ENCODE measurements at regions not wholly inside any gene's neighbourhood (a gene's known extent, or its start where the extent isn't known, plus 50 kb on each side); places are given as distances from the start of the nearest gene placed in this dataset.

DNA sequence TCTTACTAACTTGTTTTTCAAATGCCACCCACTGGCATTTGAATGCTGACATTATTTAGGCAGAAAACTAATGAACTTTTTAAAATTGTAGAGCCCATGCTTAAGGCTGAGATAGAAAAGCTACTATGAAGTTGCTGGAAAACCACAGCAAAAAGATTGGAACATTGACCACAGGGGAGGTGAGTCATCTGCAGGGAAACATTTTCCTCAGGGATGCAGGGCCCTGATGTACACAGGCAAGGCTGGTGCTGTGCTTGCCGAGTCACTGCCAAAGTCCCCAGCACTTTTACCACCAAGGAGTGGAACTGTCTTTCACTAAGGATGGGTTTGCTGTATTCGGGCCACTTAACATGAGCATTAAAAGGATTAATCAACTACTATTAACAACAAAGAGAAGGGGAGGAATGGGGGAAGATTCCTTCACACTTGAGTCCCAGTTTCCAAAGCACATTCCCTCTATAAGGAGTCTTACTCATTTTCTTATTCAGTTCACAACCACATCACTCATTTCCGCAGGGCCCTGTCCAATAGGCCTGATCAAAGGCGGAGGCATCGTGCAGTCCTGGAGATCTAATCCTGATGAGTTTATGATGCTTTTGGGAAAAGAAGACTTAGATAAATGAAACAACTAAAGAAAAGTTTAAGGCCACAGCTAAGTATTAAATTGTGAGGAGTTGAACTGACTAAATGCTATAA is 202.9 kb upstream of the NPY2R start:
- TF ChIP-seq, protein P1, sequence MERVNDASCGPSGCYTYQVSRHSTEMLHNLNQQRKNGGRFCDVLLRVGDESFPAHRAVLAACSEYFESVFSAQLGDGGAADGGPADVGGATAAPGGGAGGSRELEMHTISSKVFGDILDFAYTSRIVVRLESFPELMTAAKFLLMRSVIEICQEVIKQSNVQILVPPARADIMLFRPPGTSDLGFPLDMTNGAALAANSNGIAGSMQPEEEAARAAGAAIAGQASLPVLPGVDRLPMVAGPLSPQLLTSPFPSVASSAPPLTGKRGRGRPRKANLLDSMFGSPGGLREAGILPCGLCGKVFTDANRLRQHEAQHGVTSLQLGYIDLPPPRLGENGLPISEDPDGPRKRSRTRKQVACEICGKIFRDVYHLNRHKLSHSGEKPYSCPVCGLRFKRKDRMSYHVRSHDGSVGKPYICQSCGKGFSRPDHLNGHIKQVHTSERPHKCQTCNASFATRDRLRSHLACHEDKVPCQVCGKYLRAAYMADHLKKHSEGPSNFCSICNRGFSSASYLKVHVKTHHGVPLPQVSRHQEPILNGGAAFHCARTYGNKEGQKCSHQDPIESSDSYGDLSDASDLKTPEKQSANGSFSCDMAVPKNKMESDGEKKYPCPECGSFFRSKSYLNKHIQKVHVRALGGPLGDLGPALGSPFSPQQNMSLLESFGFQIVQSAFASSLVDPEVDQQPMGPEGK (CRISPR knock-in tag; IDR thresholded peaks at IDR 0.05; ENCODE audit: borderline replicate concordance): no peak
- TF ChIP-seq CSDC2 (CRISPR knock-in tag; IDR thresholded peaks at IDR 0.05): no peak
- no peak for TF ChIP-seq ZFP3 (CRISPR knock-in tag; IDR thresholded peaks at IDR 0.05)
- no peak for TF ChIP-seq PPARA (CRISPR knock-in tag; IDR thresholded peaks at IDR 0.05; ENCODE audit: borderline replicate concordance)
- no peak for TF ChIP-seq TCF4 (CRISPR knock-in tag; IDR thresholded peaks at IDR 0.05; ENCODE audit: borderline replicate concordance)
- TF ChIP-seq, protein P2, sequence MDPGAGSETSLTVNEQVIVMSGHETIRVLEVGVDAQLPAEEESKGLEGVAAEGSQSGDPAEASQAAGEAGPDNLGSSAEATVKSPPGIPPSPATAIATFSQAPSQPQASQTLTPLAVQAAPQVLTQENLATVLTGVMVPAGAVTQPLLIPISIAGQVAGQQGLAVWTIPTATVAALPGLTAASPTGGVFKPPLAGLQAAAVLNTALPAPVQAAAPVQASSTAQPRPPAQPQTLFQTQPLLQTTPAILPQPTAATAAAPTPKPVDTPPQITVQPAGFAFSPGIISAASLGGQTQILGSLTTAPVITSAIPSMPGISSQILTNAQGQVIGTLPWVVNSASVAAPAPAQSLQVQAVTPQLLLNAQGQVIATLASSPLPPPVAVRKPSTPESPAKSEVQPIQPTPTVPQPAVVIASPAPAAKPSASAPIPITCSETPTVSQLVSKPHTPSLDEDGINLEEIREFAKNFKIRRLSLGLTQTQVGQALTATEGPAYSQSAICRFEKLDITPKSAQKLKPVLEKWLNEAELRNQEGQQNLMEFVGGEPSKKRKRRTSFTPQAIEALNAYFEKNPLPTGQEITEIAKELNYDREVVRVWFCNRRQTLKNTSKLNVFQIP (CRISPR knock-in tag; IDR thresholded peaks at IDR 0.05; ENCODE audit: borderline replicate concordance, low read depth): no peak

Data from SK-N-SH treated with all-trans-retinoic acid at 6 μM for 48 hours (cell line).